IMR-90 (cell line): ENCODE measurements at regions not wholly inside any gene's neighbourhood (a gene's known extent, or its start where the extent isn't known, plus 50 kb on each side); places are given as distances from the start of the nearest gene placed in this dataset.

Experiments
- ATAC-seq: fragments of 200-7000 bp; cut with Tn5 transposase; 2 replicates; pipeline ENCODE4 v1.9.1; 2020; ENCODE audit warnings: low read depth, mild to moderate bottlenecking, moderate library complexity
- BruUV-seq: library from RNA; stranded (reverse); fragments of 400-500 nt; replicated peaks from 2 replicates; lab custom pipeline; 2021; lab: Mats Ljungman, UMichigan
- CTCF ChIA-PET: fragments of 300-600 bp; formaldehyde crosslinking; extraction: SDS; loops from one replicate; lab custom pipeline; 2021; ENCODE audit warnings: antibody characterized with exemption; lab: Yijun Ruan, JAX
- POLR2A ChIA-PET: fragments of 300-600 bp; sonication (Branson Sonifier 250); formaldehyde crosslinking; loops from one replicate; lab custom pipeline; 2022; ENCODE audit warnings: antibody characterized with exemption; ENCODE audit not compliant: unreplicated experiment; lab: Charles Lee
- DNase-seq: peaks from one replicate; pipeline ENCODE4 v3.0.0; 2013
- H2AFZ ChIP-seq: replicated peaks from 2 replicates; pipeline ENCODE3; 2013; ENCODE audit warnings: low read length, mild to moderate bottlenecking; ENCODE audit not compliant: poor library complexity
- H2AK5ac ChIP-seq: 2 replicates; pipeline ENCODE4 v1.6.1; 2013; ENCODE audit warnings: low read depth, low read length, inconsistent platforms
- H2AK9ac ChIP-seq: replicated peaks from 2 replicates; pipeline ENCODE3; 2013; ENCODE audit warnings: mild to moderate bottlenecking, low read depth, low read length, moderate library complexity; ENCODE audit not compliant: poor library complexity
- H2BK120ac ChIP-seq: 2 replicates; pipeline ENCODE4 v1.6.1; 2013; ENCODE audit warnings: low read depth, low read length, inconsistent platforms
- H2BK15ac ChIP-seq: 3 replicates; pipeline ENCODE4 v1.6.1; 2013; ENCODE audit warnings: low read depth, low read length, inconsistent platforms
- H2BK20ac ChIP-seq: 2 replicates; pipeline ENCODE4 v1.6.1; 2013; ENCODE audit warnings: low read depth, mild to moderate bottlenecking, inconsistent platforms, low read length, moderate library complexity
- H2BK5ac ChIP-seq: 2 replicates; pipeline ENCODE4 v1.6.1; 2013; ENCODE audit warnings: mild to moderate bottlenecking, low read depth, low read length, inconsistent platforms; ENCODE audit not compliant: poor library complexity, severe bottlenecking
- H3K14ac ChIP-seq: replicated peaks from 2 replicates; pipeline ENCODE4 v1.6.1; 2013; ENCODE audit warnings: low read depth, low read length, inconsistent platforms
- H3K18ac ChIP-seq: 2 replicates; pipeline ENCODE4 v1.6.1; 2013; ENCODE audit warnings: low read depth, low read length, control low read depth
- H3K23ac ChIP-seq: 2 replicates; pipeline ENCODE4 v1.6.1; 2013; ENCODE audit warnings: low read depth, low read length, inconsistent platforms
- H3K27ac ChIP-seq: 2 replicates; pipeline ENCODE4 v1.5.1; 2013; ENCODE audit warnings: mild to moderate bottlenecking, control low read depth, low read length; ENCODE audit not compliant: insufficient read depth
- H3K27me3 ChIP-seq: 2 replicates; pipeline ENCODE4 v1.6.1; 2013; ENCODE audit warnings: low read length; ENCODE audit not compliant: control insufficient read depth, insufficient read depth
- H3K36me3 ChIP-seq: 2 replicates; pipeline ENCODE4 v1.6.1; 2013; ENCODE audit warnings: low read length, mixed read lengths; ENCODE audit not compliant: control insufficient read depth, insufficient read depth
- H3K4ac ChIP-seq: 2 replicates; pipeline ENCODE4 v1.6.1; 2013; ENCODE audit warnings: low read depth, low read length, inconsistent platforms
- H3K4me1 ChIP-seq: 2 replicates; pipeline ENCODE4 v1.6.1; 2013; ENCODE audit warnings: low read length, mixed read lengths; ENCODE audit not compliant: control insufficient read depth, insufficient read depth
- H3K4me2 ChIP-seq: 2 replicates; pipeline ENCODE4 v1.6.1; 2013; ENCODE audit warnings: low read depth, mild to moderate bottlenecking, control low read depth, low read length, moderate library complexity
- H3K4me3 ChIP-seq: 2 replicates; pipeline ENCODE4 v1.5.1; 2013; ENCODE audit warnings: low read depth, mild to moderate bottlenecking, control low read depth, low read length, moderate library complexity; ENCODE audit not compliant: insufficient read depth
- H3K56ac ChIP-seq: 2 replicates; pipeline ENCODE4 v1.6.1; 2013; ENCODE audit warnings: low read length, inconsistent platforms; ENCODE audit not compliant: insufficient read depth; ENCODE audit errors: extremely low read depth
- H3K79me1 ChIP-seq, 2 experiments: 2 replicates each; pipeline ENCODE4 v1.6.1; 2013; ENCODE audit warnings: low read length in 2 of 2, inconsistent platforms in 1 of 2, low read depth in 1 of 2
- H3K9ac ChIP-seq: 2 replicates; pipeline ENCODE4 v1.6.1; 2013; ENCODE audit warnings: low read depth, low read length, control low read depth
- H3K9me1 ChIP-seq: 2 replicates; pipeline ENCODE4 v1.6.1; 2013; ENCODE audit warnings: low read length, inconsistent platforms; ENCODE audit not compliant: insufficient read depth
- H3K9me3 ChIP-seq: 2 replicates; pipeline ENCODE4 v1.6.1; 2013; ENCODE audit warnings: low read length; ENCODE audit not compliant: control insufficient read depth, insufficient read depth
- H4K20me1 ChIP-seq: 2 replicates; pipeline ENCODE4 v1.6.1; 2013; ENCODE audit warnings: low read length, inconsistent platforms; ENCODE audit not compliant: insufficient read depth
- H4K5ac ChIP-seq: 2 replicates; pipeline ENCODE4 v1.6.1; 2013; ENCODE audit warnings: mild to moderate bottlenecking, low read depth, low read length, control low read depth
- H4K8ac ChIP-seq, 2 experiments: 2 replicates each; pipeline ENCODE4 v1.6.1; 2013; ENCODE audit warnings: low read depth in 2 of 2, low read length in 2 of 2, control low read depth in 1 of 2, inconsistent platforms in 1 of 2
- H4K91ac ChIP-seq: 2 replicates; pipeline ENCODE4 v1.6.1; 2013; ENCODE audit warnings: low read depth, low read length, inconsistent platforms; ENCODE audit not compliant: insufficient read depth
- ELK1 ChIP-seq: fragments of 150-350 bp; IDR thresholded peaks from 2 replicates; pipeline ENCODE4 v1.6.1; 2016; ENCODE audit warnings: low read depth, mild to moderate bottlenecking, low read length, moderate library complexity, borderline replicate concordance
- FOS ChIP-seq: fragments of 150-350 bp; IDR thresholded peaks from 2 replicates; pipeline ENCODE4 v1.6.1; 2016; ENCODE audit warnings: low read depth, low read length
- RFX5 ChIP-seq: IDR thresholded peaks from 2 replicates; pipeline ENCODE4 v1.8.0; 2012; ENCODE audit warnings: low read depth, mild to moderate bottlenecking, low read length, moderate library complexity
- WGBS, 2 experiments: methylation state at CpG; one replicate each; pipeline versions ENCODE4 v1.1.5 to v1.1.7; 2013; ENCODE audit warnings: missing lambda C conversion rate in 2 of 2; ENCODE audit not compliant: insufficient read length in 1 of 2; ENCODE audit errors: extremely low coverage in 2 of 2; 5-methylcytosine and 5-hydroxymethylcytosine counted together
- dilution Hi-C: fragments of 300-500 bp; cut with HindIII; formaldehyde crosslinking; loops from one replicate; pipeline ENCODE4 v1.14.3; 2018; ENCODE audit warnings: low sequenced_read_pairs; ENCODE audit not compliant: unreplicated experiment
- in situ Hi-C: fragments of 300-500 bp; cut with MboI; formaldehyde crosslinking; loops from 3 replicates; pipeline ENCODE4 v1.14.3; 2019; ENCODE audit warnings: low sequenced_read_pairs, inconsistent platforms, mixed read lengths
- intact Hi-C: fragments of 100-400 bp; cut with micrococcal nuclease; formaldehyde crosslinking; loops from 2 replicates; pipeline ENCODE4 v1.10.0; 2022
- TF ChIP-seq, protein P1 (sequence below): fragments of 150-350 bp; IDR thresholded peaks from 2 replicates; pipeline ENCODE4 v1.6.1; 2017; ENCODE audit warnings: mild to moderate bottlenecking, antibody characterized with exemption, low read length, low read depth

DNA sequence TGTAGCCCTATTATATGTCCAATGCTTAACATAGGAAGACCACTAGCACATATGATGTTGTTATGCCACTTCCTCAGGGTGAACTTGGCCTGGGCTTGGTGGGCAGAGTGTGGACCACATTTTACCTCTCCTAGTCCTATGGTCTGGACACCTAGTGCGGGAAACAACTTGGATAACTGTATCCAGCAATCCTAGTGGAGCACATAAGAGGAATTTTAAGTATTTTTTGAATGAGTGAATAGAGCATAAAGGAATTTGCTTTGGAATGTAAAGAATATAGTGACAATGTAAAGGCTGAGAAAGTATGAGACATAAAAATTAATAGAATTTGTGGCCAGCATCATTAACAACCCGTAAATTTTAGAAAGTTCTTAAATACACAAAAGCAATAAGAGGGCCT, 528.9 kb downstream of the IGSF11 start:
- in situ Hi-C loops (no loop called here), intact Hi-C loops (no loop called here), dilution Hi-C loops (no loop called here)
- ATAC-seq (no peak; the same call in 1 of the 2 replicates), DNase-seq (no peak)
- Histone ChIP-seq H3K9me3 (no peaks in the 10 kb centered on the region), H3K27me3 (no peaks in the 10 kb centered on the region), H2BK120ac (no peak overlapping the region), H4K20me1 (no peaks in the 10 kb centered on the region), H3K23ac (no peak overlapping the region), H3K14ac (no peak overlapping the region), H3K4me2 (no peak overlapping the region), H3K4me1 (no peaks in the 10 kb centered on the region), H3K27ac (no peak overlapping the region), H2AK5ac (no peak overlapping the region), H2BK5ac (no peak overlapping the region), H2BK20ac (no peak overlapping the region), H3K9ac (no peak overlapping the region), H3K18ac (no peak overlapping the region), H2BK15ac (no peak overlapping the region), H3K36me3 (no peaks in the 10 kb centered on the region), H3K79me1 (no peaks in the 10 kb centered on the region), H4K91ac (no peak overlapping the region), H3K9me1 (no peaks in the 10 kb centered on the region), H4K5ac (no peak overlapping the region), H2AFZ (no peak overlapping the region), H3K56ac (no peak overlapping the region), H2AK9ac (no peak overlapping the region), H3K4me3 (no peak overlapping the region), H4K8ac (no peak overlapping the region), H3K4ac (no peak overlapping the region)
- TF ChIP-seq RFX5, result no peak
- TF ChIP-seq, protein P1, sequence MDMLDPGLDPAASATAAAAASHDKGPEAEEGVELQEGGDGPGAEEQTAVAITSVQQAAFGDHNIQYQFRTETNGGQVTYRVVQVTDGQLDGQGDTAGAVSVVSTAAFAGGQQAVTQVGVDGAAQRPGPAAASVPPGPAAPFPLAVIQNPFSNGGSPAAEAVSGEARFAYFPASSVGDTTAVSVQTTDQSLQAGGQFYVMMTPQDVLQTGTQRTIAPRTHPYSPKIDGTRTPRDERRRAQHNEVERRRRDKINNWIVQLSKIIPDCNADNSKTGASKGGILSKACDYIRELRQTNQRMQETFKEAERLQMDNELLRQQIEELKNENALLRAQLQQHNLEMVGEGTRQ, result no peak
- TF ChIP-seq FOS, result no peak
- TF ChIP-seq ELK1, result no peak
- CTCF ChIA-PET, result no interaction called here
- POLR2A ChIA-PET, result no interaction called here
- BruUV-seq, result no TSS peak
- WGBS, 2 experiments, result no CpG with 5 or more reads among the region's 2 CpGs
